Keratinocyte (primary cell): ENCODE measurements at regions not wholly inside any gene's neighbourhood (a gene's known extent, or its start where the extent isn't known, plus 50 kb on each side); places are given as distances from the start of the nearest gene placed in this dataset.
"Not testable (repeated sequence)": the region's sequence is repeated elsewhere in the genome, so short reads cannot be mapped to it uniquely, and the experiment has no call there.

ENCODE experiments used
- DNase-seq: peaks from one replicate; pipeline ENCODE4 v3.0.0-alpha.2; 2011; ENCODE audit warnings: low read depth, missing footprints, low spot score
- FAIRE-seq: peaks from 2 replicates; lab custom pipeline; 2011; peaks lifted over from hg19 to GRCh38; lab: Jason Lieb, UNC
- H2AFZ ChIP-seq: 2 replicates; pipeline ENCODE4 v1.6.0; 2012; ENCODE audit warnings: low read length, control low read depth, inconsistent platforms; ENCODE audit not compliant: control insufficient read depth
- H3K27ac ChIP-seq: 2 replicates; pipeline ENCODE4 v1.5.1; 2011; ENCODE audit warnings: low read length; ENCODE audit not compliant: control insufficient read depth, insufficient read depth
- H3K27me3 ChIP-seq: 3 replicates; pipeline ENCODE4 v1.6.0; 2011; ENCODE audit warnings: low read length; ENCODE audit not compliant: control insufficient read depth, insufficient read depth; ENCODE audit errors: extremely low read depth
- H3K36me3 ChIP-seq, 2 experiments: 2 replicates in 1 of 2; 3 replicates in 1 of 2; pipeline ENCODE4 v1.5.1; 2011; ENCODE audit warnings: low read length in 2 of 2, mild to moderate bottlenecking in 1 of 2; ENCODE audit not compliant: control insufficient read depth in 2 of 2, insufficient read depth in 2 of 2; ENCODE audit errors: extremely low read depth in 1 of 2
- H3K4me1 ChIP-seq: 3 replicates; pipeline ENCODE4 v1.5.1; 2011; ENCODE audit warnings: low read length; ENCODE audit not compliant: control insufficient read depth, insufficient read depth; ENCODE audit errors: extremely low read depth
- H3K4me2 ChIP-seq: 3 replicates; pipeline ENCODE4 v1.6.0; 2011; ENCODE audit warnings: low read depth, low read length; ENCODE audit not compliant: control insufficient read depth, insufficient read depth; ENCODE audit errors: extremely low read depth
- H3K4me3 ChIP-seq, 3 experiments: fragments of 200-600 bp in 1 of 3; sonication (generic) in 1 of 3; 2 replicates in 2 of 3; 3 replicates in 1 of 3; pipeline ENCODE4 v1.5.1; 2011 to 2016; ENCODE audit warnings: low read length in 3 of 3, mild to moderate bottlenecking in 3 of 3, control low read depth in 2 of 3, inconsistent platforms in 1 of 3, low read depth in 1 of 3, mixed read lengths in 1 of 3, mixed run types in 1 of 3, moderate library complexity in 1 of 3; ENCODE audit not compliant: control insufficient read depth in 2 of 3, insufficient read depth in 2 of 3; ENCODE audit errors: extremely low read depth in 1 of 3
- H3K79me2 ChIP-seq: 2 replicates; pipeline ENCODE4 v1.6.0; 2012; ENCODE audit warnings: low read length; ENCODE audit not compliant: control insufficient read depth, insufficient read depth
- H3K9ac ChIP-seq: 3 replicates; pipeline ENCODE4 v1.6.0; 2011; ENCODE audit warnings: low read length; ENCODE audit not compliant: control insufficient read depth, insufficient read depth; ENCODE audit errors: extremely low read depth
- H3K9me1 ChIP-seq: 3 replicates; pipeline ENCODE4 v1.6.0; 2011; ENCODE audit warnings: low read length; ENCODE audit not compliant: control insufficient read depth, insufficient read depth; ENCODE audit errors: extremely low read depth
- H3K9me3 ChIP-seq: 2 replicates; pipeline ENCODE4 v1.5.1; 2012; ENCODE audit warnings: low read depth, low read length; ENCODE audit not compliant: control insufficient read depth
- H4K20me1 ChIP-seq: 3 replicates; pipeline ENCODE4 v1.6.0; 2011; ENCODE audit warnings: low read length; ENCODE audit not compliant: control insufficient read depth, insufficient read depth; ENCODE audit errors: extremely low read depth
- dilution Hi-C: fragments of 300-500 bp; cut with MboI; formaldehyde crosslinking; loops from one replicate; pipeline ENCODE4 v1.7.0; 2020; ENCODE audit warnings: low sequenced_read_pairs; ENCODE audit not compliant: extremely low pct_ligation_motif_present

- H4K20me1 ChIP-seq, H3K36me3 ChIP-seq, H3K4me2 ChIP-seq, H3K9me1 ChIP-seq, H3K27me3 ChIP-seq, DNase-seq, H3K4me1 ChIP-seq, H3K9me3 ChIP-seq, H2AFZ ChIP-seq, H3K27ac ChIP-seq, H3K9ac ChIP-seq, H3K4me3 ChIP-seq, H3K79me2 ChIP-seq, FAIRE-seq, dilution Hi-C loops: not testable (repeated sequence)
Observed at GRCh38 chr15:22519213-22519612, 60.5 kb downstream of the GOLGA6L22 start.

DNA sequence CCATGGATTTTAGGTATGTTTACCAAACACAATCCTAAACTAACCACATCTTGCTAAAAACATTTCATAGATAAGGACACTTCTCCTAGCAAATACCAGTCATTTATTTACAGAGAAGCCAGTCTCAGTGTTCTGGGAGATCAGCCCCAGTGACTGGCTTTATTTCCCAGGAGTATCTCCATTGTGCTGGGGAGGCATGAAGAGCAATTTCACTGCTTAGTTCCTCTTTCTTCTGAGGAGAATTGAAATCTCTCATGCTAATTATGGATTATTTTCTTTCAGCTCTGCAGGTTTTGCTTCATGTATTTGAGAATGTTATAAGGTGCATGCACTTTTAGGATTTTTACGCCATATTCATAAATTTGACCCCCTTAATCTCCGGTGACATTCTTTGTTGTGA lies 67.8 kb downstream of the GOLGA6L22 start:
- H3K4me2 ChIP-seq, DNase-seq, dilution Hi-C loops, H3K79me2 ChIP-seq, H3K27ac ChIP-seq, H3K9me1 ChIP-seq, H3K27me3 ChIP-seq, H2AFZ ChIP-seq, FAIRE-seq, H3K9ac ChIP-seq, H4K20me1 ChIP-seq, H3K4me1 ChIP-seq, H3K36me3 ChIP-seq, H3K9me3 ChIP-seq, H3K4me3 ChIP-seq: not testable (repeated sequence)

- H3K79me2 ChIP-seq, dilution Hi-C loops, H3K36me3 ChIP-seq, H3K9me3 ChIP-seq, H3K27me3 ChIP-seq, DNase-seq, H4K20me1 ChIP-seq, H2AFZ ChIP-seq, FAIRE-seq, H3K9me1 ChIP-seq, H3K9ac ChIP-seq, H3K4me1 ChIP-seq, H3K4me2 ChIP-seq, H3K27ac ChIP-seq, H3K4me3 ChIP-seq: not testable (repeated sequence)
Observed at GRCh38 chr15:22527016-22527415, 68.3 kb downstream of the GOLGA6L22 start.

DNA sequence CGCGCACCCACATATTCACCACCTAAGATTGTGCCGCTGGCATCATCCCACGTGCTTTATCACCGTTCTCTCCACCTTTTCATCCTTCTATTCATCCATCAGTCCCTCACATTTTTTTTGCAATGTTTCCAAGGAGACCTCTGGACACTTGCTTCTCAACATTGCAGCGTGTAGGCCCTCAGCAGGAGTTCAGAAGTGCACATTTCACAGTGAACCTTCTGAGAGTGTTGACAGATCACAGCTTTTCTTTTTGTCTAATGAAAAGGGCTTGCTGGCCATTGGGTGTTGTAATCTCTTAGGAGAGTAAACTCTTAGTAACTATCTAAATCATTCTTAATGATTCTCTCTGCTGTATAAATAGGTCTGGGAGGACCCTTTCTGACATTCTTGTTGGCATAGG lies 70.5 kb downstream of the GOLGA6L22 start:
- H3K27ac ChIP-seq, H3K9ac ChIP-seq, H2AFZ ChIP-seq, H3K36me3 ChIP-seq, H3K4me3 ChIP-seq, H3K4me2 ChIP-seq, H4K20me1 ChIP-seq, dilution Hi-C loops, H3K79me2 ChIP-seq, H3K27me3 ChIP-seq, H3K9me1 ChIP-seq, H3K9me3 ChIP-seq, H3K4me1 ChIP-seq, DNase-seq, FAIRE-seq: not testable (repeated sequence)

DNA sequence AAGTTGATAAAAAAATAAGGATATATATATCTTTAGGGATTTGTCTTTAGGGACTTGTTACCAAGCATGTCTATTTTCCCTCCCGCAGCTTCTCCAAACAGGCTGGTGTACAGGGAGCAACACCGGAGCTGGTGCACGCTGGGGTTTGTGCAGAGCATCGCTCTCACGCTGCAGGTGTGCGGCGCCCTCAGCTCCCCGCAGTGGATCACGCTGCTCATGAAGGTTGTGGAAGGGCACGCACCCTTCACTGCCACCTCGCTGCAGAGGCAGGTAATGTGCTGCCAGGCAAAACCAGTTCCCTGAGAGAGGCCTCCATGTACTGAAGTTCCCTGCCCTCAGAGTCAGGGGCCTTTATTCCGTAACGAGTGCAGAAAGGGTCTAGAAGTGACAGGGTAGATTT lies 101.0 kb downstream of the GOLGA6L22 start:
- H3K9me3 ChIP-seq, H3K4me2 ChIP-seq, H4K20me1 ChIP-seq, H3K4me3 ChIP-seq, H2AFZ ChIP-seq, H3K9ac ChIP-seq, H3K36me3 ChIP-seq, dilution Hi-C loops, H3K4me1 ChIP-seq, DNase-seq, H3K79me2 ChIP-seq, H3K27me3 ChIP-seq, FAIRE-seq, H3K27ac ChIP-seq, H3K9me1 ChIP-seq: not testable (repeated sequence)
